Putamen (tissue), 1 donor: ENCODE measurements at regions not wholly inside any gene's neighbourhood (a gene's known extent, or its start where the extent isn't known, plus 50 kb on each side); places are given as distances from the start of the nearest gene placed in this dataset.

Source experiments
- DNase-seq: peaks from one replicate; pipeline ENCODE4 v3.0.0-alpha.2; 2016; ENCODE audit warnings: low spot score

GRCh38 chr20:24738981-24739633 lies 210.0 kb upstream of the CST7 start:
- DNase-seq, result no peak

GRCh38 chr20:24739746-24740145 lies 209.3 kb upstream of the CST7 start:
- no peak for DNase-seq

- DNase-seq, result no peak
Observed at GRCh38 chr20:24741493-24742072, 207.5 kb upstream of the CST7 start.

DNA sequence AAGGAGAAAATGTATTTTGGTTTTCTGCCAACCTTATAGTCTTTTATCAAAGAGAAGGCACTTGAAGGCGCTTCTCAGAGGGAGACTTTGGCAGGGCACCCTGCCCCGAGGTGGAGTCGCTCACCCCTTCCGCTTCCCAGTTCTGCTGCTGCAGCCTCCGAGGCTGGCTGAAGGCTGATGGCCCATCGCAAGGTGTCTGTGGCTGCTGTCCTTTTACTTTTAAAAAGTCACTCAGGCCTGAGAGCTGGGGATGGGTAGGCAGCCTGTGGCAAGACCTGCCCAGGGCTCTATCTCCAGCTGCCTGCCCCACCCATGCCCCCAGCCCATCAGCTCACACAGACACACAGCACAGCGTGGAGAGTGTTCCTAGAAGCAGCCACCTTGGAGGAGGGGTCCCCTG lies 206.6 kb upstream of the CST7 start:
- no peak for DNase-seq

GRCh38 chr20:24742989-24743388 lies 206.1 kb upstream of the CST7 start:
- no peak for DNase-seq

DNA sequence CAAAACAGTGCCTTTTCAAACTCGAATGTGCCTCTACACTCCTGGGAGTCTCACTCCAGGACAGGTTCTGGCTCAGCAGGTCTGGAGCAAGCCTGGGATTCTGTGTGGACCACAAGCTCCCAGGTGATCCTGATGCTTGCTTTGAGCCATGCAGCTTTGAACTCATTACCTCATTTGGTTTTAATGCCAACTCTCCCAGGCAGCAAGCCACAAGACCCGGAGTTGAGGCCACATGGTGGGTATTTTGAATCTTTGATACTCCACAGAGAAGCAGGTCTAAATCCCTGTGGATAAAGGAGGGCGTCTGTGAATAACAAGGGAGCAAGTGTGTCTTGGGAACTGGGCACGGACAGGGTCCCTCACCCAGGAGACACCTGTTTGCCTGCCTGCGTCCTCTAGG lies 205.4 kb upstream of the CST7 start:
- no peak for DNase-seq

- no peak for DNase-seq
Observed at GRCh38 chr20:24744747-24745146, 204.3 kb upstream of the CST7 start.

- DNase-seq, result no peak
Observed at GRCh38 chr20:24745206-24745605, 203.9 kb upstream of the CST7 start.

DNA sequence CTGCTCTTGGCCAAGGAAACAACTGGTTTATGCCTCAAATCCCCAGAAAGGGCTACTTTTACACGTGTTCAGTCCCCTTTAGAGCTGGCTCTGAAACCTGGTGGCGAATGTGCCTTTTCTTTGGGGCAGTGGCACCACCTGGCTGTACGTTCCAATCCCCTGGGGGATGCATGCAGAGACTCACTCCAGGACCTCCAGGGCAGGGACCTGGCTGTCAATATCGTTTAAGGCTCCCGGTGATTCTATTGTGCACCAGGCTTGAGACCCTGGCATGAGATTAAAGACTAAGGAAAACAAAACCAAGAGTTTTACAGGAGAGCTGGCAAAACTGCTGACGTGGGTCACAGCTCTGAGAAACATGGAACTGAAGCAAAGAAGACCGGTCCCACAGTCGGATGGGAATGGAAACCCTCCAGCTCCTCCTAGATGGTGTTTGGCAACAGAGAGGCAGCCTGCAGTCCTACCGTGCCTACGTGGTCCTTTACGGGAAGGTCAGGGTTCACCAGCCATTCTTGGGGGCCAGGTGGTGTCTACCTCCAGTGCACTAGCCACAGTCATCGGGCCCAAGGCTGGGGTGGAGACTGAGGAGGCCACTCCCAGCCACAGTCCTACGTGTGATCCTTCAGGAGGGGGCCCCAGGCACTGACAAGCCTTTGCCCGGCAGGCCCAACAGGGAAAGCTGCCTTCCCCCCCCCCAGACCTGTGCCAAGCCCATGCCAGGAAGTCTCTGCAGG lies 203.3 kb upstream of the CST7 start:
- no peak for DNase-seq

GRCh38 chr20:24746351-24746685 lies 202.8 kb upstream of the CST7 start:
- no peak for DNase-seq

- DNase-seq, result no peak
Observed at GRCh38 chr20:24747010-24747712, 201.9 kb upstream of the CST7 start.

- no peak for DNase-seq
Observed at GRCh38 chr20:24747881-24748595, 201.0 kb upstream of the CST7 start.

GRCh38 chr20:24751551-24751950 lies 197.5 kb upstream of the CST7 start:
- DNase-seq, result no peak

DNA sequence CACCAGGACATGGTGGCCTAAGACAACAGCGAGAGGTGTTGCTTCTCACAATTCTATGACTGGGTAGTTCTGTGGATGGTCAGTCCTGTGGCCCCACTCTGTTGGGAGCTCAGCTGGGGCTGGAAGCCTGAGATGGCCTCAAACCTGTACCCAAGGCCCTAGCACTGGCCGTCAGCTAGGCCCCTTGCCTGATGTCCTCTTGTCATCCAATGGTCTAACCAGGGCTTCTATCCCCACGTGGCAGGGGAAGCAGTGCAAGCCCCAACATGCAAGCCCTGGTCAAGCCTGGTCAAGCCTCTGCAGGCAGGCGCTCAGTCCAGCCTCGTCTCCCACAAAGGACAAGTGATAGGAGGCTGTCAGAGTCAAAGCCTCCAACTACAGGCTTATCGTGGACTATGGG lies 196.5 kb upstream of the CST7 start:
- no peak for DNase-seq

DNA sequence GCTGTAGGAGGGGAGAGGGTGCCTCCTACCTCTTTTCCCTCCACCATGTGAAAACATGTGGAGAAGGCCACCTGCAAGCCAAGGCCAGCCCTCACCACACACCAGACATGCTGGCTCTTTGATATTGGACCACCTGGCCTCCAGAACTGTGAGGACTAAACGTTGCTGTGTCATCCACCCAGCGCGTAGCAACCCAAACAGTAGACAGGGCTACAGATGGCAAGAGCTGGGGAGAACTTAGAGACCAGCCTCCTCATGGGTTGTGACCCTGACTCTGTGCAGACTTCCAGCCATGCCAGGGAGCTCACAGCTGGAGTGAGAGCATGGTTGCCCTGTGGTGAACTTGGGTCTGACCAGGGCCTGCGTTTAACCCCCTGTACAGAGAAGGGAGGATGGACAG lies 195.9 kb upstream of the CST7 start:
- DNase-seq, result no peak

DNA sequence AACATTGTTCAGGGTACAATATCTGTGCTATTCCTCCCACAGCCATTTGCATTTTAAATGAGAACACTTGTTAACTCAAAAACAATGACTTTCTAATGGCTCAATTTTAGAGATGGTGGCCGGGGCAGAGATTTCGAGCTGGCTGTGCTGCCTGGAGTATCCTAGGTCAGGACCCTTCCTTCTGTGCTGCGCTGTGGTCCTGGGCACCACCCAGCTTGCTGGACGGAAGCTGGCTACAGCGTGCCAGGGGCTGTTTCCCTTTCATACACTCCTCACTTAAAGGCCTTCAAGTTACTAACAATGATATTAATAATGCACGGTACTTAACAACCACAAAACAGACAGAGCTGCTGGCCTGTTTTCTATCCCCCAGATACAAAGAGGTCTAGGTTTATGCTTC lies 194.4 kb upstream of the CST7 start:
- no peak for DNase-seq

- no peak for DNase-seq
Observed at GRCh38 chr20:24755411-24755922, 193.6 kb upstream of the CST7 start.

- no peak for DNase-seq
Observed at GRCh38 chr20:24756292-24757025, 192.6 kb upstream of the CST7 start.

GRCh38 chr20:24761220-24762065 lies 187.6 kb upstream of the CST7 start:
- DNase-seq, result no peak

DNA sequence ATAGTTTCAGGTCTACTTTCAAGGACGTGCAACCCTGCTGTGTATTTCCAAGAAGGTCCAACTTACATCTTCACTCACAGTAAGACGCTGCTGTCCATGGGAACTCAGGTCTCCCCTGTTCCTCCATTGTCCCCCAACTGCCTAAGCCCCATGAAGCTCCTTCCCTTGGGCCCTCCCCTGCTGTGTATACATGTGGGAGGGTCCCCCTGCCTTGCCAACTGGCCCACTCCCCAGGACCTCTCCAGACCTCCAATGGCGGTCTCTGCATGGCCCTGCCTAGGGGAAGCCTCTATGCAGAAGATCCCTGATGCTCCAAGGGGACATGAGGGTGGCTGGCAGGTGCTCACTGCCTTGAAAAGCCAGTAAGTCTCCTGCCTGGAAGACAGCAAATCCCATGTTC lies 186.7 kb upstream of the CST7 start:
- DNase-seq, result no peak
